ENCODE measurements at regions not wholly inside any gene's neighbourhood (a gene's known extent, or its start where the extent isn't known, plus 50 kb on each side); places are given as distances from the start of the nearest gene placed in this dataset.
"Not testable (repeated sequence)": the region's sequence is repeated elsewhere in the genome, so short reads cannot be mapped to it uniquely, and the experiment has no call there.

GRCh38 chr3:152692326-152692725 is 142.6 kb upstream of the P2RY1 start:
- H3K27me3 Mint-ChIP-seq, H3K27ac Mint-ChIP-seq, ATAC-seq: not testable (repeated sequence)

DNA sequence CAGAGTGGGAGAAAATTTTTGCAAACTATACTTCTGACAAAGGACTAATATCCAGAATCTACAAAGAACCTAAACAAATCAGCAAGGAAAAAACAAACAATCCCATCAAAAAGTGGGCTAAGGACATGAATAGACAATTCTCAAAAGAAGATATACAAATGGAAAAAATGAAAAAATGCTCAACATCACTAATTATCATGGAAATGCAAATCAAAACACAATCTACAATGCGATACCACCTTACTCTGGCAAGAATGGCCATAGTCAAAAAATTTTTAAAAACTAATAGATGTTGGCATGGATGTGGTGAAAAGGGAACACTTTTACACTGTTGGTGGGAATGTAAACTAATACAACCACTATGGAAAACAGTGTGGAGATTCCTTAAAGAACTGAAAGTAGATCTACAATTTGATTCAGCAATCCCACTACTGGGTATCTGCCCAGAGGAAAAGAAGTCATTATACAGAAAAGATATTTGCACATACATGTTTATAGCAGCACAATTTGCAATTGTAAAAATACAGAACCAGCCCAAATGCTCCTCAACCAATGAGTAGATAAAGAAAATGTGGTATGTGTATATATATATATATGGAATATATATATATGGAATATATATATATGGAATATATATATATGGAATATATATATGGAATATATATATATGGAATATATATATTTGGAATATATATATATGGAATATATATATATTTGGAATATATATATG is 141.2 kb upstream of the P2RY1 start:
- H3K4me3 Mint-ChIP-seq, H3K36me3 Mint-ChIP-seq, H3K4me1 Mint-ChIP-seq, ATAC-seq, H3K27ac Mint-ChIP-seq, H3K27me3 Mint-ChIP-seq: not testable (repeated sequence)
- peaks cover 11% of the 10 kb centered on the region for H3K9me3 Mint-ChIP-seq

More at GRCh38 chr3:152692326-152692725, 142.6 kb upstream of the P2RY1 start:
- not testable (repeated sequence) for H3K36me3 Mint-ChIP-seq, H3K4me1 Mint-ChIP-seq, H3K4me3 Mint-ChIP-seq
- H3K9me3 Mint-ChIP-seq: peaks cover 11% of the 10 kb centered on the region

- H3K4me1 Mint-ChIP-seq: no peaks in the 10 kb centered on the region
- no peak overlapping the region for H3K4me3 Mint-ChIP-seq
- ATAC-seq: no peak
- H3K36me3 Mint-ChIP-seq: no peaks in the 10 kb centered on the region
- peaks cover 8% of the 10 kb centered on the region for H3K9me3 Mint-ChIP-seq
- H3K27me3 Mint-ChIP-seq: no peaks in the 10 kb centered on the region
- H3K27ac Mint-ChIP-seq: no peak overlapping the region
These were observed 139.1 kb upstream of the P2RY1 start for GRCh38 chr3:152695840-152696239.

GRCh38 chr3:152696962-152697361 is 138.0 kb upstream of the P2RY1 start:
- H3K4me1 Mint-ChIP-seq: no peaks in the 10 kb centered on the region
- H3K4me3 Mint-ChIP-seq: no peak overlapping the region
- no peaks in the 10 kb centered on the region for H3K36me3 Mint-ChIP-seq
- no peak for ATAC-seq
- H3K27me3 Mint-ChIP-seq: no peaks in the 10 kb centered on the region
- no peak overlapping the region for H3K27ac Mint-ChIP-seq
- H3K9me3 Mint-ChIP-seq: peaks cover 2% of the 10 kb centered on the region

GRCh38 chr3:152703245-152703890 is 131.6 kb upstream of the P2RY1 start:
- Mint-ChIP-seq H3K36me3 (no peaks in the 10 kb centered on the region), H3K27me3 (no peaks in the 10 kb centered on the region), H3K27ac (no peak overlapping the region), H3K4me1 (no peaks in the 10 kb centered on the region), H3K4me3 (no peak overlapping the region), H3K9me3 (peaks cover 2% of the 10 kb centered on the region)
- no peak for ATAC-seq

DNA sequence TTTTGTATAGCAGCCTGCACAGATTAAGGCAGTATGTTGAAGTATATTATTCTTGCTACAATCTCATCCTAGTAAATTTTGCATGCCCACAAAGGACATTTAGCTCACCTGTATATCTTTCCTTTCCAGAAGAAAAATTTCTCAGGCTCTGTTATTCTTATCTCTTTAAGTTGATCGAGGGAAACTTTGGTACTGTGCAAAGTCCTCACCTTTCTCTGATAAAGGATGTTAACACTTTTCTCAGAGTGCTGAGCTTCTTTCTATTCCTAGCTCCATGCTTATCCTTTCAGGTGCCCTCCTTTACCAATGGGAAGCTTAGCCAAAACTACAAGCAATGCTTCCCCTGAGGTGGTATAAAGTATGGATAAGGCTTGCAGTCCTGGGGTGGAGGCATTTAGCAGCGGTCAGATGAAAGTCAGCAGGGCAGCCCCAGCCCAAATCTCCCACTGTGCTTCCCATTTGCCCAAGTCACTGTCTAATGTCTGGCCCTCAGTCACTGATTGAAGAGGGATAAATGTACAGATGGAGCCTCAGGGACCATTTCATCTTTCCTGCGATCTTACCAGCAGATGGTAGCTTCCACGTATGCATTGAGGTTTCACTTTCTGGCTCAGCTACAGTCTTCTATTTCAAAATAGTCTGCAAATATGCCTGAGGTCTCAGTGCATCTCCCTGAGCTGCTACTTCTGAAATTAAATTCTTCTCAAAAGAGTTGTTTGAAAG is 127.8 kb upstream of the P2RY1 start:
- H3K4me1 Mint-ChIP-seq: no peaks in the 10 kb centered on the region
- no peaks in the 10 kb centered on the region for H3K27me3 Mint-ChIP-seq
- H3K9me3 Mint-ChIP-seq: no peaks in the 10 kb centered on the region
- no peaks in the 10 kb centered on the region for H3K36me3 Mint-ChIP-seq
- no peak overlapping the region for H3K27ac Mint-ChIP-seq
- H3K4me3 Mint-ChIP-seq: no peak overlapping the region
- no peak for ATAC-seq

DNA sequence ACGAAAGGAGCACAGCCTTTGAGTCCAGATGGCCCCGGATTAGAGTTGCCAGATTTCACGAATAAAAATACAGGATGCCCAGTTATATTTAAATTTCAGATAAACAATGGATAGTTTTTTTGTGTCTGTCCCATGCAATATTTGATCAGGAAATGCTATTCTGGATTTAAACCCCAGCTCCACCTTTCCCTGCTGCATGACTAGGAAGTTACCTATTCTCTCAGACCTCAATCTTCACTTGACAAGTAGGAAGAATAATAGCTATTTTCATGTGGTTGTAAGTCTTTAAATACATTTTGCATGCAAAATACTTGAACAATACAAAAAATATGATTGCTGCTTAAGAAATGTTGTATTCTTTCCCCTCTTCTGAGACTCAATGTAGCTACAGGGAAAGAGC is 125.3 kb upstream of the P2RY1 start:
- Mint-ChIP-seq H3K4me1 (no peaks in the 10 kb centered on the region), H3K36me3 (no peaks in the 10 kb centered on the region), H3K27ac (no peak overlapping the region), H3K9me3 (no peaks in the 10 kb centered on the region), H3K27me3 (no peaks in the 10 kb centered on the region), H3K4me3 (no peak overlapping the region)
- no peak for ATAC-seq

- Mint-ChIP-seq H3K27ac (no peak overlapping the region), H3K27me3 (no peaks in the 10 kb centered on the region), H3K4me1 (no peaks in the 10 kb centered on the region), H3K36me3 (no peaks in the 10 kb centered on the region), H3K4me3 (no peak overlapping the region), H3K9me3 (no peaks in the 10 kb centered on the region)
- ATAC-seq: no peak
These were observed 124.4 kb upstream of the P2RY1 start for GRCh38 chr3:152710549-152710948.

DNA sequence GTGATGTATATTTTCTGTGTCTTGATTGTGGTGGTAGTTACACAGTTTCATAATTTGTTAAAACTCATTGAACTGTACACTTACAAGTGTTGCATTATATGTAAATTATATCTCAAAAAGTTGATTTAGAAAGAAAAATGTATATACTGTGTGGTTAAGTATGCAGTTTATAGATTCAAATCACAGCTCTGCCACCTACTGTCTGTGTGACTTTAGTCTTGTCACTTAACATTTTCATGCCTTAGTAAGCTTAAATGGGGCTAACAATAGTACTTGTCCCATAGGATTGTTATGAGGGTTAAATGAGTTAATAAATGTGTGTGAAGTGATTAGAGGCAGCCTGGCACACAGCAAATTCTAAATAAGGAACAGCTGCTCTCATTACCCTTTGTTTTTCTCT is 120.9 kb upstream of the P2RY1 start:
- H3K27ac Mint-ChIP-seq: no peak overlapping the region
- no peaks in the 10 kb centered on the region for H3K4me1 Mint-ChIP-seq
- peaks cover 9% of the 10 kb centered on the region for H3K27me3 Mint-ChIP-seq
- H3K4me3 Mint-ChIP-seq: no peak overlapping the region
- H3K36me3 Mint-ChIP-seq: no peaks in the 10 kb centered on the region
- H3K9me3 Mint-ChIP-seq: no peaks in the 10 kb centered on the region
- no peak for ATAC-seq

GRCh38 chr3:152714507-152714906 is 120.4 kb upstream of the P2RY1 start:
- ATAC-seq: no peak
- H3K27ac Mint-ChIP-seq: no peak overlapping the region
- H3K27me3 Mint-ChIP-seq: peaks cover 9% of the 10 kb centered on the region

GRCh38 chr3:152717252-152717651 is 117.7 kb upstream of the P2RY1 start:
- no peak overlapping the region for H3K4me3 Mint-ChIP-seq
- no peaks in the 10 kb centered on the region for H3K9me3 Mint-ChIP-seq
- no peak overlapping the region for H3K27ac Mint-ChIP-seq
- no peaks in the 10 kb centered on the region for H3K36me3 Mint-ChIP-seq
- no peak for ATAC-seq
- no peaks in the 10 kb centered on the region for H3K4me1 Mint-ChIP-seq
- peaks cover 18% of the 10 kb centered on the region for H3K27me3 Mint-ChIP-seq

More at GRCh38 chr3:152714507-152714906, 120.4 kb upstream of the P2RY1 start:
- no peaks in the 10 kb centered on the region for H3K9me3 Mint-ChIP-seq
- no peak overlapping the region for H3K4me3 Mint-ChIP-seq
- H3K36me3 Mint-ChIP-seq: no peaks in the 10 kb centered on the region
- H3K4me1 Mint-ChIP-seq: no peaks in the 10 kb centered on the region

GRCh38 chr3:152718810-152719209 is 116.1 kb upstream of the P2RY1 start:
- Mint-ChIP-seq H3K27ac (no peak overlapping the region), H3K4me1 (no peaks in the 10 kb centered on the region), H3K36me3 (no peaks in the 10 kb centered on the region), H3K4me3 (no peak overlapping the region), H3K9me3 (no peaks in the 10 kb centered on the region), H3K27me3 (peaks cover 26% of the 10 kb centered on the region)
- no peak for ATAC-seq

DNA sequence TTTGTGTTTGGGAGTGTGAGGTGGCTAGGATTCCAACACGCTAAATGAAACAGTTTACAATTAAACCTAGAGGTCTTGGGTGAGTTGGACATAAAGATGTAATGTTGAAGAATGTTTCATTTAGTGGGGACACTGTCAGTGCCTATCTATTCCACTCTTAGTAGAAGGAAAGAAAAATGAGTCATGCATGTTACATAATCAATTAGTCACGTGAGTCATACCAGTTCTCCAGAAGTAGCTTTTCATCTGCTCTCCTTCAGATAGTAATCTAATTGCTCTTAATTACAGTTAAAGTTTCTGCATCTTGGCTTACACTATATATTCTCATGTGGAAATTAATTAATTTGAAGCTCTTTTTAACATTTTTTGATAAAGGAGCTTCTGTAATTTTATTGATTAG is 115.7 kb upstream of the P2RY1 start:
- Mint-ChIP-seq H3K9me3 (no peaks in the 10 kb centered on the region), H3K4me1 (no peaks in the 10 kb centered on the region), H3K36me3 (no peaks in the 10 kb centered on the region), H3K27ac (no peak overlapping the region), H3K27me3 (peaks cover 26% of the 10 kb centered on the region), H3K4me3 (no peak overlapping the region)
- ATAC-seq: no peak

GRCh38 chr3:152720951-152721718 is 113.8 kb upstream of the P2RY1 start:
- no peak for ATAC-seq
- Mint-ChIP-seq H3K27me3 (peaks cover 25% of the 10 kb centered on the region), H3K4me1 (no peaks in the 10 kb centered on the region), H3K4me3 (no peak overlapping the region), H3K9me3 (no peaks in the 10 kb centered on the region), H3K27ac (no peak overlapping the region), H3K36me3 (no peaks in the 10 kb centered on the region)

DNA sequence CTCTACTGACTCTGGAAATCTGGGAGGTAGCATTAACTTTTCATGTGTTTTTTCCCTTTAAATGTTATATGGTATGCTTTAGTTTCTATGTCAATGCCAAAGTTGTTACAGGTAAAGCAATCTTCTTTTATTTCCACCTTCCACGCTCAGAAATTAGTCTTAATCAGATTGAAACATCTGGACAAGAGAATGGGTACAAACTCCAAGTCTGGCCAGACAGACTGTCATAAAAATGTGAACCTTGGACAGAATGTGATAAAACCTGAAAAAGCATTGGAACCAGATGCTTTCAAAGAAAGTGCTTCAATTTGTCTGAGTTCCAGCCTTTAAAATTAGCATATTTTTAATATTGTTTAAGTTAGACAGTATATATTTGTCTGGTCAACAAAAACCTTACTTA is 110.7 kb upstream of the P2RY1 start:
- Mint-ChIP-seq H3K27me3 (peaks cover 16% of the 10 kb centered on the region), H3K9me3 (no peaks in the 10 kb centered on the region), H3K36me3 (no peaks in the 10 kb centered on the region), H3K4me1 (no peaks in the 10 kb centered on the region), H3K4me3 (no peak overlapping the region), H3K27ac (no peak overlapping the region)
- ATAC-seq: no peak
